Cerebellar nuclear complex (tissue), 1 donor: ENCODE measurements at regions not wholly inside any gene's neighbourhood (a gene's known extent, or its start where the extent isn't known, plus 50 kb on each side); places are given as distances from the start of the nearest gene placed in this dataset.
"Not testable (repeated sequence)": the region's sequence is repeated elsewhere in the genome, so short reads cannot be mapped to it uniquely, and the experiment has no call there.

Experiments used
- DNase-seq, 2 experiments: peaks; one replicate each; lab custom pipeline; 2025; lab: John Stamatoyannopoulos, UW

DNA sequence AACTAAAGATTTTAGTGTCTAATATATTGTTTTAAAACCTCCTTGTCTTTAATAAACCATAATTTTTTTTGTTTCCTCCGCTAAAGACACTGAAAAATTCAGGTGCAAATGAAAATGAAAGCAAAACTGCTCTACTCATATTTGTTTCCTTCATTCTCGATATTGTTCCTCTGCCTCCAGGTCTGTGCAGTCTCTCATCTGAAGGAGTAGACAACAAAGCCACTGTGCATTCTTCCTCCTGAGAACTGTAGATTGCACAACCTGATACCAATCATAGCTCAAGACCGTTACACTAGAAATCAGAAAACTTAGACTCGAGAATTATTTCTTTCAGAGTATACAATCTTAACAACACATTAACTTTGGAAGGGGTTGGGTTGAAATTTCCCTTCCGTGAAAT, 373.1 kb upstream of the CXADR start:
- DNase-seq = no peak

- DNase-seq = no peak
Measured at GRCh38 chr21:17146426-17146825, 366.4 kb upstream of the CXADR start.

GRCh38 chr21:17159697-17160096, 353.1 kb upstream of the CXADR start:
- DNase-seq = no peak

DNA sequence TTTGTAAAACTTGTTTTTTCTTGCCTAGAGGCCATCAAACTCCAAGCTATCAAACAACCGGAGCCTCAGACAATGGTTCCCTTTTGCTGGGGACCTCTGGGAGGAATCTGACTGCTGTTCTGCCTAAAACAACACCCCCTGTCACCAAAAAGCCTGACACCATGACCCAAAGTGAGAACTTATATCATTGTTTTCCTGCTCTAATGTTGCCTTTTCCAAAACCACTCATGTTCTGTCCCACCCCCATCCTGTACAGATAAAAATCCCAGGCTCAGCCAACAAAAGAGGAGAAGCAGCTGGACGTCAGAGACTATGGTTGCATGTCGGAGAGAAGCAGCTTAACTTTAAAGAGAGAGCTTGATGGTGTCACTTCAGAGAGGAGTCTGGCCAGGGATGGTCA, 327.2 kb upstream of the CXADR start:
- DNase-seq = no peak

DNA sequence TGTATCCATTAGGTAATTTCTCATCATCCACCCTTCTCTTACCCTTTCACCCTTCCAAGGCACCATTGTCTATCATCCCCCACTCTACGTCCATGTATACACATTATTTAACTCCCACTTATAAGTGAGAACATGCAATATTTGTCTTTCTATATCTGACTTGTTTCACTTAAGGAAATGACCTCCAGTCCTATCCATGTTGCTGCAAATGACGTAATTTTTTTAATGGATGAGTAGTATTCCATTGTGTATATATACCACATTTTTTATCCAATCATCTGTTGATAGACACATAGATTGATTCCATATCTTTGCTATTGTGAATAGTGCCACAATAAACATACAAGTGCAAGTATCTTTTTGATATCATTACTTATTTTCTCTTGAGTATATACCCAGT, 322.9 kb upstream of the CXADR start:
- DNase-seq = no peak

DNA sequence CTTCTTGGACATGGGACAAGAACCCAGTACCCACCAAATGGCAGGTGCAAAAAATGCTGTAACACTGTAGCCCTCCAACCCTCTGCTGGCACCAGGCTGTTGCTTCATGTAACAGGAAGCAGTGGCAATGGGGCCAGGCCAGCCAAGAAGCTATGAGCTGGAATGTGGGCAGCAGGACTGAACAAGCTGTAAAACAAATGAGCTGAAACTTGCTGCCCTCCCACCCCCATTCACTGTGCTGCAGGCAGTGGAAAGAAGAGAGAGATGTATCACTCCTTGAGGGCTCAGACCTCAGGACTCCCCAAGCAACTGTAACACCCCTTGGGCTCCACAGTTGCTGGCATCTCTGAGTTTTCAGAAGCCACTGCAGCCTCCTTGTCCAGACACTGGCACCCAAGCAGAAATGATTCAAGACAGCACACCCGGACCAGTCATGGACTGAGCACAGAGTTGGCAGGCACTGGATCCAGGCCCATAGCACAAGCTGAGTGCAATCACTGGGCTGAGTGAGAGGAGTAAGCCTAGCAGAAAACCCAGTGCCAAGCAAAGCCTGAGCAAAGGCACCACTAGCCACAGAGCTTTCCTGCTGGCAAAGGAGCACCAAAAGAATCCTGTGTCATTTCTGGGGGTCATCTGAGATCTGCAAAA, 321.4 kb upstream of the CXADR start:
- no peak for DNase-seq

DNA sequence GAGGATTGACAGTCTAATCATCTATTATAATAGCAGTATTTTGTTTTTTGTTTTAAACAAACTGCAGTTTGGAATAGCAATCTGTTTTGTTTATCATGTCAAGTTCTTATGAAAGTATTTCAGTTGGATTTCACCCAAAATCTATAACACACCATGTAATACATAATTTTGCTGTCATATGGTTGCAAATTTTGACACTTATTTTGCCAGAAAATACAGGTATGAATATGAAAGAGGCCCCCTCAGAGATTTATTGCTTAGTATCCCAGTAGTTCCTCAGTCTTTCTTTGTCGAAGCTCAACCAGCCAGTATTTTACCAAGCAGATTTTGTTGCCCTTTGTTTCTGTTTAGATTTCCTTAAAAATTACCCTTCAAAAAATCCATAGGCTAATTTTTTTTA, 317.5 kb upstream of the CXADR start:
- no peak for DNase-seq

GRCh38 chr21:17195976-17196375, 316.9 kb upstream of the CXADR start:
- DNase-seq = no peak

DNA sequence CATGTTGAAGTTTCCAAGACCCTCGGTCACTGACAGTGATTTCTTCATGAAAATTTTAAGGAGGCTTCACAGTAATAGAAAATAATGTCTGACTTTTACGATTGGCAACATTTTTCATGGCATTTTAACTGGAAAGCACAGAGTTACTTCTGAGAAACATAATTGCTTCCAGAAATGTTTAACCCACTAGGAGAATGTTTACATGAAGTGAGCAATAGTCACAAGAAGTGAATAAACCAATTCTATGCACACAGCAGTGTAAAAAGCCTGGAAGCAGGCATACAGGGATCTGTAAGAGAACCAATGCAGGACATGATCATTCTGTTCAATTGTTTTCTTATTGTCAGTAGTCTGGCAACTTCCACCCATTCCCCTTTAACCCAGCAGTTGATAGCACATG, 316.2 kb upstream of the CXADR start:
- no peak for DNase-seq

DNA sequence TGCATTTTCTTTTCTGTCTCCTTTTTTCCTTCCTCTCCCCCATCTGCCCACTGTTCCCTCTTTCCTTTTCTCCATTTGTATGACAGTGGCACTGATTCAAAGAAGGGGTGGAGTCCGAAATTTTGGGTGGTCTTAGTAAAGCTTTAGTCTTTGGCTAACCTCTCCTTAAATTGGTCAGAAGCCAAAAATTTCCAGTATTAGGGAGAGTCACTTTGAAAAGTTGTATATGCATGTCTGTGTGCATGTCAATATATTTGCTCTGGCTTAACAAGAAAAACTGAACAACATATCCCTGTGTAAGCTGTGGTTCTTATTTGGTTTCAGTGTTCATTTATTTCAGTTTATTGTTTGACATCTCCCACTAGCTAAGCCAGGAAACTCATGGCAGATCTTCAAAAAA, 314.8 kb upstream of the CXADR start:
- no peak for DNase-seq

DNA sequence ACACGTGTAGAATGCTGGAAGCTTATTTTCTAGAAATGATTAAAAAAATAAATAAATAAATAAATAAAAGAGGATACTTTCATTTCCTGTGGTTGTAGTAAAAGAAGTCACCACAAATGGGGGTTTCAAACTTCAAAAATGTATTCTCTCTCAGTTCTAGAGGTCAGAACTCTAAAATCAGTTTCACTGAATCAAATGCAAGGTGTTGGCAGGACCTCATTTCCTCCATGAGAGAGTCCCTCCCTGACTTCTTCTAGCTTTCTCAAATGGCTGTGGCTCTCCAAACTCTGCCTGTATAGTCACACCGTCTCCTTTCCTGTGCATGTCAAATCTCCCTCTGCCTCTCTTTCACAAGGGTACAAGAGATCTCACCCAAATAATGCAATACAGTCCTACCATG, 312.6 kb upstream of the CXADR start:
- DNase-seq = no peak

GRCh38 chr21:17201741-17202260, 311.0 kb upstream of the CXADR start:
- DNase-seq = no peak

DNA sequence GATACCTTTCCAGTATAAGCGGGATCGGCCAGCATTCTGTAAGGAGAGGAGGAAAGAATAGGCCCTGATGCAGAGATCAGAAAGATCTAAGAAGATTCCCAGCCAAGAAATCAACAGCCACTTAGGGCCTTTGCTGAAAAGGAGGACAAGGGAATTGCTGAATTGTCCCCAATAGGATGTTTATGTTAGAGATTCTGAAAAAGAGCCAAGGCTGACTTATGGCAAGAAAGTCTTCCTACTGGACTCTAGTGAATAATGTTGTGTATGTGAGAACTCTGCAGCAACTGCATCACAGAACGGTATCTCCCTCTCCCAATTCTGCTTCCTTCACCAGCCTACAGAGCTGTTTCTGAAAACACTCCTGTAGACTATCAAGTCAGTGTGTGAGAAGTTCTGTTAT, 298.0 kb upstream of the CXADR start:
- DNase-seq = no peak

DNA sequence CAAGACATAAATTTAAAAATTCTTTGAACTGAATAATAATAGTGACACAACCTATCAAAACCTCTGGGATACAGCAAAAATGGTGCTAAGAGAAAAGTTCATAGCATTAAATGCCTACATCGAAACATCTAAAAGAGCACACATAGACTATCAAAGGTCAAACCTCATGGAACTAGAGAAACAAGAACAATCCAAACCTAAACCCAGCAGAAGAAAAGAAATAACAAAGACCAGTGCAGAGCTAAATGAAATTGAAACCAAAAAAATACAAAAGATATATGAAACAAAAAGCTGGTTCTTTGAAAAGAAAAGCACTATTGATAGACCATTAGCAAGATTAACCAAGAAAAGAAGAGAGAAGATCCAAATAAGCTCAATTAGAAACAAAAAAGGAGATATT, 293.8 kb upstream of the CXADR start:
- DNase-seq = not testable (repeated sequence)

DNA sequence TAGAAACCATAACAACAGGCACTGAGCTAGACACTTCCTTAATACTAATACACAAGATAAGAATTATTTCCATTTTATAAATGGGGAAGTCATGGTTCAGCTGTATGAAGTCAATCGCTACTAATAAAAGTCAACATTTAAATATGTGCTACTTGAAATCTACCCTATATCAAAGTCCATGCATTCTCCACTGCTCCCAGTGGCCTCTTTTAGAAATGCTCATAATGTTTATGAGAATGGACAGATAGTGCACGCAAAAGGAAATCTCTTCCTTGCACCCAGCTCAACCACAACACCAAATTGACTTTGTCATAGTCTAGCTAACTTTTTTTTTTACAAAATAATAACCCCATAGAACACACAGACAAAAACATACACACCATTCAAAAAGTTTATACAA, 281.7 kb upstream of the CXADR start:
- no peak for DNase-seq

DNA sequence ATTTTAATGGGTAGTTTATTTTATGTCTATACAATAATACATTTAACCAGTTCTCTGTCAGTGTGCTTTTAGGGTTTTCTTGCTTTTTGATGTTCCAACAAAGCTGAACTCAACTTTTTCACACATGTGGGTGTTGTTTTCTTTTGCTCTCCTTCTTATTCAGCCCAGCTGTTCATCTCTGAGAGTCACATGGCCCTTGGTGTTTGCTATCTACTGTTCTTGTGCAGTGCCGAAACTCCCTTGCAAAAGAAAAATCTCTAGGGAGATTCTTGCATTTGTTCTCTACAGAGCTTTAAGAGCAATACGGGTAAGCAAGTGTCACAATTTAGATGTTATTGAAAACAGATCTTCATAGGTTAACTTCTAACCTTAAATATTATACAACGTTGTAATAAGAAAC, 281.1 kb upstream of the CXADR start:
- DNase-seq = no peak

- no peak for DNase-seq
Measured at GRCh38 chr21:17238468-17238867, 274.4 kb upstream of the CXADR start.

- DNase-seq = no peak
Measured at GRCh38 chr21:17250778-17251241, 262.0 kb upstream of the CXADR start.

DNA sequence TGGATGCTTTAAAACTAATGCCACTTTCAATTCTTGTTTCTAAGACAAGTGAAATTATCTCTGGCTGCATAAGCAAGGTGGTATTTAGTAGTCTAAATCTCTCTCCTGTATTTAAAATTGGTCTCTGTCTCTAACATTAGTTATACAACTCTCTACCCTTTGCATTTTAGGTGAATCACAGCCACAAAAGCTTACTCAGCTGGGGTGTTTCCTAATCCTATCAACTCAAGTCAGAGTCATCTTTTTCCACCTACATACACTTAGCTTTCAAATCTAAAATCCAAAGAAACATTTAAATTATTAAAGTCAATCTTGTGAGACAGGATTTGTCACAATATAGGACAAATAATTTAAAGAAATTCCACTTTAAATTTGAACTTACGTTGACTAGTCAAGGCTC, 255.1 kb upstream of the CXADR start:
- no peak for DNase-seq

- DNase-seq = no peak
Measured at GRCh38 chr21:17264182-17264581, 248.7 kb upstream of the CXADR start.

GRCh38 chr21:17269760-17270159, 243.1 kb upstream of the CXADR start:
- no peak for DNase-seq

GRCh38 chr21:17270229-17270628, 242.6 kb upstream of the CXADR start:
- DNase-seq = no peak

GRCh38 chr21:17279663-17280062, 233.2 kb upstream of the CXADR start:
- DNase-seq = no peak

GRCh38 chr21:17293016-17293562, 219.8 kb upstream of the CXADR start:
- DNase-seq = not testable (repeated sequence)
